UCSD-AML1 (cell line): ENCODE measurements at regions not wholly inside any gene's neighbourhood (a gene's known extent, or its start where the extent isn't known, plus 50 kb on each side); places are given as distances from the start of the nearest gene placed in this dataset.

Experiments
- DNase-seq: peaks from one replicate; lab custom pipeline; 2025; ENCODE audit not compliant: unreplicated experiment; lab: John Stamatoyannopoulos, UW

DNA sequence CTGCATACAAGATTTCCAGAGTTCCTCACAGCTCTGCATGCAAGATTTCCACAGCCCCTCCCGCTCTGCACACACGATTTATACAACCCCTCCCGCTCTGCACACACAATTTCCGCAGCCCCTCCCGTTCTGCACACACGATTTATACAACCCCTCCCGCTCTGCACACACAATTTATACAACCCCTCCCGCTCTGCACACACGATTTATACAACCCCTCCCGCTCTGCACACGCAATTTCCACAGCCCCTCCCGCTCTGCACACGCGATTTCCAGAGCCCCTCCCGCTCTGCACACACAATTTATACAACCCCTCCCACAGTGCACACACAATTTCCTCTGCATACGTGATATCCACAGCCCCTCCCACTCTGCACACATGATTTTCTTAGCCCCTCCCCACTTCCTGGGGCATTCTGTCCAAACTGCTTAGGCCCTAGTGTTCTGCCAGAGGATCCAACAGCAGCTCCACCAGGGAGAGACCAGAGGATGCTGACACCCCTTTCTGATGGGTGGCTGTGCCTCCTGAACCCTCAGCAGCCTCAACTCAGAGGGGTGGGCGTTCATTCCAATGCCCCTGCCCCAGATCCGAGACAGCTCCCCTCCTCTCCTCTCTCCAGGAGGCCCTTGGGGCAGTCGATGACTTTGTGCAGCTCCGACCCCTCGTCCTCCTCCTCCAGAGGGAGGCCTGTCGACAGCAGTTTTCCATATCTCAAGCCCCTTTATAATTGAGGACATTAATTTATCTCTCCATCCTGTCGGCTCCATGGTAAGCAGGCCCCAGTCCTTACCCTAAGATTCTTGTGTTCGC is 671.7 kb downstream of the BRD1 start:
- DNase-seq: no peak

GRCh38 chr22:49155039-49155769 is 672.5 kb downstream of the BRD1 start:
- DNase-seq: no peak

- DNase-seq: no peak
Observed at GRCh38 chr22:49154433-49154832, 673.2 kb downstream of the BRD1 start.

DNA sequence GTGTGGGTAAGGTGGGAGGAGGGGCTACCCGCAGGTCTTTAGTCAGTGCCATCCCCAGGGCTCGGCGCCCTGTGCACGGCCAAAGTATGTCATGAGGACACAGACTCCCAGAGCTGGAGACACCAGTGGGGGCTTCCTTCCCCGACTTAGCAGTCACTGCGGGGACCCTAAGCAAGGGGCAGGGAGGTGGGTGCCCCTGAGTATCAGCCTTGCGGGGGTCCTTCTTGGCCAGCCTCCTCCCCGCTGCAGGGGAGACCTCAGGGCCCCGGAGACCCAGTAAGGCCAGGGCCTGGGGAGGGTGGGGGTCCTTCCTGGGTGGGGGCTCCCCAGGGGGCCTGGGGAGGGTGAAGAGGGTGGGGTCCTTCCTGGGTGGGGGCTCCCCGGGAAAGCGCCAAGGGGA is 673.8 kb downstream of the BRD1 start:
- no peak for DNase-seq

GRCh38 chr22:49152939-49153770 is 674.5 kb downstream of the BRD1 start:
- DNase-seq: no peak

- DNase-seq: no peak
Observed at GRCh38 chr22:49152127-49152938, 675.3 kb downstream of the BRD1 start.

GRCh38 chr22:49151256-49152126 is 676.2 kb downstream of the BRD1 start:
- DNase-seq: no peak

GRCh38 chr22:49150801-49151221 is 676.9 kb downstream of the BRD1 start:
- no peak for DNase-seq

DNA sequence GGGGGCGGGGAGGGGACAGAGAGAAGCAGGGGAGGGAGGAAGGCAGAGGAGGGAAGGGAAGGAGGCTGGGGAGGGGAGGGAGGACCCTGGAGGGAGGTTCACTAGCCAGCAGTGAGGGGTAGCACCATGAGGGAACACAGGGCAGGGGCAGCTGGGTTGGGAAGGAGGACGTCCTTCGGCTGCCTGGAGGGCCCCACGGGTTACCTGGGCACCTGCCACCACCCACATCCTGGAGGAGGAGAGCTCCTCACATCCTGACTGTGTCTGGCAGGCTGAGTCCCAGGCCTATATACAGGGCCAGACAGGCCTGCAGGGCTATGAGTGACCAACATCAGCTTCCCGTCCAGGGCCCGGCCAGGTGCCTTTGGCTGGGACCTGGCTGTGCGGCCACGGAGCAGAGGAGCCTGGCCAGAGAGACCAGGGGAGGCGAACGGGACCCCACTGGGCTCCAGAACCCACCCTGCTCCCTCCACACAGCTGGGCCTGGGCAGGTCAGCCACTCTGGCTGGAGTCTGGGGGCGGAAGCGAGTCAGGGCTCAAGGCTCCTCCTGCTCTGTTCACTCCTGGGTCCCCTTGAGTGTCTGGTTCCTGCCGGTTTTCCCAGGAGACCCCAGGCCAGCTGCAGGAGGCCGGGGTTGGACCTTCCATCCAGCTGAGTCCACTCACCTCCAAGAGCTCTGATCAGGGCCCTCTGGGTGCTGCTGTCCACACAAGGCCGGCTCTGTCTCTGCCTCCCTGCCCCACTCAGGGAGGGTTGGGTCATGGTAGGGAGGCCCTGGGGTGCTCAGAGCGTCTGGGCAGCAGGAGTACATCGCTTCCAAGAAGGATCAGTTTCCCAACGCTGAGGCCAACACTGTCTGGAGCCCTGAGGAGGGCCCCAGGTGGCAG is 677.7 kb downstream of the BRD1 start:
- no peak for DNase-seq

DNA sequence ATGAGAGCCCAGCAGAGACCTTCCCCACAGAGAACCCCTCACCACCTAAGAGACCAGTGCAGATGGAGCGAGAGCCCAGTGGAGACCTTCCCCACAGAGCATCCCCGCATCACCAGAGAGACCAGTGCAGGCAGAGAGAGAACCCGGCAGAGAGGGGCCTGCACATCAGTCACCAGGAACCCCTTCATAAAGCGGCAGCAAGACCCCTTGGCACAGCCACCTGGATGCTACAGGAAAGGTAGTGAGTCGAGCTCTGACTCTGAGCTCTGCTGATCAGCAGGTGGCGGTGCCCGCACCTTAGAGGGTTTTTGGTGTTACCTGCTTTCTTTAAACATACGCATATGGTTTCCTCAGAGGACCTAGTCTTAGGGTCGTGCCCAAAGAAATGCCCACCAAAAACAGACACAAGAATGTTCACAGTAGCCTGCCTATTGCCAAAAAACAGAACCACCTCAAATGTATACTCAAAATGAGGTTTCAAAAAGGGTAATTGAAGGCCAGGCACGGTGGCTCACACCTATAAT is 678.7 kb downstream of the BRD1 start:
- no peak for DNase-seq

DNA sequence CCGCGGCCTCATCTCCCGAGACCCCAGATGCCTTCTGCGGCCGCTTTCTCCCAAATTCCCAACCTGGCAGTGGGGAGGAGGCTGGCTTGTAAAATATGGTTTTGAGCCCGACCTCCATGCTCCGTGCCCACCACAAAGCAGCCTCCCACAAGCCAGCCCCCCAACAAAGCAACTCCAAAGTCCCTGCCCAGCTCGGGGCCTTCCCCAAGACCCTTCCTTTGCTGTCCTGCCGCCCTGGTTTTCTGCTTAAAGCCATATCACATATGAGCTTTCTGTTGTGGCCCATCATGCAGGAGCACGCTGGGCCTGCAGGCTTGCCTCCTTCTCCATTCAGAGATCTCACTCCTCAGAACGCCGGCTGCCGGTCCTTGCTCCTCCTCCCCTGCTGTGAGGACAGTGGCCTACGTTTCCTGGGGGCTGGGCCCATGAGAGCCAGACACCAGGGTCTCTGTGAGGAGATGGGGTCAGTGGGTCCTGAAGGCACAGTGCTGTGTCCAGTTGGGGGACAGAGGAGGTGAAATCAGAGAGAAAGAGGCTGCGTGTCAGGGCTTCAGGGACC is 680.0 kb downstream of the BRD1 start:
- no peak for DNase-seq

DNA sequence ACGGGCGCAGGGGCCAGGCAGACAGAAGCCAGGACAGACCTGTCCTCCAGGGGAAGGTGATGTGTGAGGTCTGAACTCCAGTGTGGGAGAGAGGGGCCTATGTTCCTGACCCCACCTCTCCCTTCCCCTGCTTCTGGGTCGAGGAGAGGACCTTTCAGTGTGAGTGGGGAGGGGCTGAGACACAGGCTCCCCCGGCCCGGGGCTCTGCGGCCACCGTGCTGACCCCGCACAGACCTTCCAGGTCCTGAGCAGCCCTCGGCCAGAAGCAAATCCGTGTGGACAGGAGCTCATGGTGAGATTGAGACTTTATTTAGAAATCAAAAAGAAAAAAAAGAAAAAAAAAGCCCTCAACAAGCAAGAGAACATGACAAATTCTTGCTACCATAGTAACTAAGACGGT is 680.5 kb downstream of the BRD1 start:
- no peak for DNase-seq

GRCh38 chr22:49146511-49146910 is 681.2 kb downstream of the BRD1 start:
- no peak for DNase-seq

DNA sequence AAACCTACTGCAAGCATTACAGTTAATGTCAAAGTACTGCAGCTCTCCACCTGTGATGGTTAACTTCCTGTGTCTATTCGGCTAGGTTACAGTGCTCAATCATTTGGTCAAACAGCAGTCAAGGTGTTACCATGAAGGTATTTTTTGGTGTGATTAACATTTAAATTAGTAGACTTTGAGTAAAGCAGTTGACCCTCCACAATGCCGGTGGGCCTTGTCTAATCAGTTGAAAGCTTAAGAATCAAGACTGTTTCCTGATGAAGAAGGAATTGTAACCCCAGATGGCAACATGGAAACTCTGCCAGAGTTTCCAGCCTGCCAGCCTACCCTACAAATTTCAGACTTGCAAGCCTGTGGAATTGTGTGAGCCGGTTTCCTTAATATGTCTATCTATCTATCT is 683.9 kb downstream of the BRD1 start:
- DNase-seq: no peak

- no peak for DNase-seq
Observed at GRCh38 chr22:49142891-49143290, 684.8 kb downstream of the BRD1 start.

DNA sequence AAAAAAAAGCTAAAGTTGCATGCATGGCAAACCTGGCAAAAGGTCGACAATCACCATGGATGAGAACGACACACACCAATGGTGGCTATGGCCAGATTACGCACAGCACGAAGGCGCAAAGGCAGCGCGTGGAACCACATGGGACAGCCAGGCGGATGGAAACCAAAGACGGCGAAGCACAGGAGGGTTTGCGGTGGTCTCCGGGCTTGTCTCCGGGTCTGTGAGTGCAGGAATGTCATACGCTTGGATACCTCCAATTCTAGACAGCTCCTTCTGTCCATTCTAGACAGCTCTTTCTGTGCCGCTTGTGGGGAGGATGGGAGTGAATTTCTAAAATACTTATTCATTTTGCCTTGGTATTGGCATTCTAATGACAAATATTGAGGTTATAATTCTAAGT is 685.4 kb downstream of the BRD1 start:
- DNase-seq: no peak

DNA sequence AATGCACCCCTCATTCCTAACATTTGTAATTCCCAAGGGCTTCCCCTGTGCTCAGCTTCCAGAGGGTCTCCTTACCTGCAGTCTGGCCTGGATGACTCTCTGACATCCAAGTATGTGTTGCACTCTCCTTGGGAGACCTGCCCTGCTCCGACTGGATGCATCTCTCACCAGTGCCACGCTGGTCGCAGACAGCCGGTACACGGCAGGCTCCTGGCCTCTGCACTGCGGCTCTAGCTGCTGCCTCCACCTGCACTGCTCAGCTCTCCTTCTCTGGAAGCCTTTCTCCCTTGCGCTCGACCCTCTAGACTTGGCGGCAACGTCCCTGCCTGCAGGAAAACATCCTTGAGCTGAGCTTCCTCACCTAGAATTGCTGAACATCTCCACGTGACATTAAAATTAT is 685.9 kb downstream of the BRD1 start:
- DNase-seq: no peak

DNA sequence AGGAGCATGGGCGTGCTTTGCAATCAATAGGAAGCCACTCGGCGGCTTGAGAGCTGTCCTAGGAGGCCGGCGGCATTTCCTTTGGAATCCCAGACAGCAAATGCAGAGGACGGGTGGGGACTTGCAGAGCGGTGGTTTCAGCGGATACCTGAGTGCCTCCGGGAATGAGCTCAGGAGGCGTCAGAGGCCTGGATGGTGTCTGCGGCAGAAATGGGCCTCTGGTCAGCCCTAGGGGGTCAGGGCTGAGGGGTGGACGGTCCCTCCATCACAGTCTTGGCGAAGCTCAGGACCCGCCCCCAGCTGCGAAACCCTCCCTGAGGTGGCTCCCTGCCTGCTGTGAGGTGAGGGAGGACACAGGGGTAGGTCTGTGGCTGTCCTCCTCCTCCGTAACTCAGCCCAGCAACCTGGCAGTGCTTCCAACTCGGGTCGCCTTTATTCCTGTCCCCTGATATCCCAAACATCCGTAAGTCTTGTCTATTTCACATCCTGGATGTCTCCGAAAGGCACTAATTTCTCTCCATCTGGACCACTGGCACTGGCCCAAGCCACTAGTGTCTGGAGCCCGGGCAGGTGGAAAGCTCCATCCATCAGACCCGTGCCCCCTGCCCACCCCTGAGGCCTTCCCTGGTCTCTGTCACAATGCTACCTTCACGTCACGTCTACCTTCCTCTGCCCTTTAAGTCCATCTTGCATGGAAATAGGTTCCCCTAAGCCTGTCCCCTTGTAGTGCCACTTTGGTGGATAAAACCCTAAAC is 686.6 kb downstream of the BRD1 start:
- no peak for DNase-seq
